Nephron progenitor cell (in vitro differentiated cells): ENCODE measurements at regions not wholly inside any gene's neighbourhood (a gene's known extent, or its start where the extent isn't known, plus 50 kb on each side); places are given as distances from the start of the nearest gene placed in this dataset.
A peak's percentile ranks its signal among the peaks of the same experiment; 100 is the strongest.

Experiments
- DNase-seq: peaks from one replicate; pipeline ENCODE4 v3.0.0; 2021
- H3K27ac Mint-ChIP-seq: 2 replicates; pipeline ENCODE4 v1.8.0; 2021; ENCODE audit warnings: mild to moderate bottlenecking, moderate library complexity, mixed read lengths
- H3K27me3 Mint-ChIP-seq: 2 replicates; pipeline ENCODE4 v1.8.0; 2021; ENCODE audit warnings: mild to moderate bottlenecking, low read depth, mixed read lengths; ENCODE audit not compliant: poor library complexity
- H3K36me3 Mint-ChIP-seq: 2 replicates; pipeline ENCODE4 v1.8.0; 2021; ENCODE audit warnings: low read depth, mixed read lengths
- H3K4me1 Mint-ChIP-seq: 2 replicates; pipeline ENCODE4 v1.8.0; 2021; ENCODE audit warnings: mixed read lengths
- H3K4me3 Mint-ChIP-seq: 2 replicates; pipeline ENCODE4 v1.8.0; 2021; ENCODE audit warnings: mild to moderate bottlenecking, moderate library complexity, mixed read lengths
- H3K9me3 Mint-ChIP-seq: 2 replicates; pipeline ENCODE4 v1.8.0; 2021; ENCODE audit warnings: mild to moderate bottlenecking, moderate library complexity, mixed read lengths
- CTCF ChIP-seq: fragments of 200-600 bp; sonication (generic); IDR thresholded peaks from 2 replicates; pipeline ENCODE4 v1.5.0; 2021; ENCODE audit warnings: antibody characterized with exemption

GRCh38 chr6:166718516-166718915 is 91.5 kb upstream of the RPS6KA2 start:
- Mint-ChIP-seq H3K9me3 (no peaks in the 10 kb centered on the region), H3K27me3 (peaks cover 10% of the 10 kb centered on the region), H3K36me3 (no peaks in the 10 kb centered on the region), H3K4me1 (peaks cover 26% of the 10 kb centered on the region), H3K4me3 (no peak overlapping the region), H3K27ac (no peak overlapping the region)
- TF ChIP-seq CTCF, result no peak
- no peak for DNase-seq

- DNase-seq, result no peak
- Mint-ChIP-seq H3K9me3 (peaks cover 9% of the 10 kb centered on the region), H3K4me3 (no peak overlapping the region), H3K36me3 (no peaks in the 10 kb centered on the region), H3K4me1 (peaks cover 36% of the 10 kb centered on the region), H3K27me3 (peaks cover 8% of the 10 kb centered on the region), H3K27ac (no peak overlapping the region)
- no peak for TF ChIP-seq CTCF
Measured at GRCh38 chr6:166716910-166717617, 90.0 kb upstream of the RPS6KA2 start.

- no peak for TF ChIP-seq CTCF
Measured at GRCh38 chr6:166715992-166716391, 88.9 kb upstream of the RPS6KA2 start.

GRCh38 chr6:166715065-166715464 is 88.0 kb upstream of the RPS6KA2 start:
- H3K27me3 Mint-ChIP-seq, result peaks cover 4% of the 10 kb centered on the region
- TF ChIP-seq CTCF, result no peak
- peak overlapping the region; percentile 20 for H3K27ac Mint-ChIP-seq
- peaks cover 7% of the 10 kb centered on the region for H3K36me3 Mint-ChIP-seq
- DNase-seq, result no peak
- peaks cover 28% of the 10 kb centered on the region for H3K4me1 Mint-ChIP-seq
- H3K4me3 Mint-ChIP-seq, result no peak overlapping the region
- H3K9me3 Mint-ChIP-seq, result peaks cover 26% of the 10 kb centered on the region

More at GRCh38 chr6:166715992-166716391, 88.9 kb upstream of the RPS6KA2 start:
- Mint-ChIP-seq H3K36me3 (peaks cover 6% of the 10 kb centered on the region), H3K4me1 (peaks cover 34% of the 10 kb centered on the region), H3K27ac (no peak overlapping the region), H3K9me3 (peaks cover 18% of the 10 kb centered on the region), H3K4me3 (no peak overlapping the region), H3K27me3 (peaks cover 4% of the 10 kb centered on the region)
- no peak for DNase-seq

DNA sequence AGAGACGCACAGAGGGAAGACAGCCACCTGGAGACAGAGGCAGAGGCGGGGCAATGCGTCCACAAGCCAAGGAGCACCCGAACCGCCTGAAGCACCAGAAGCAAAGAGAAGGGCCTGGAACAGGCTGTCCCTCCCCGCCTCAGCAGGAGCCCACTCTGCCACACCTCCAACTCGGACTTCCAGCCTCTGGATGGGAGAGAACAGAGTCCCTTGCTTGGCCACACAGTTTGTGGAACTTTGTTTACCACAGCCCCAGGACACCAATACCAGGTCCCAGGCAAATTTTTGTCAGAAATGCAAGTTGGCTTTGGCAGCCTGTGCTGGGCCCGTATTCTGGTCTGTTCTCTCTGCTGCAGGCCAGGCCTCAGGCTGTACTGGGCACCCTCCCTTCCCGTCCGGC is 87.5 kb upstream of the RPS6KA2 start:
- peaks cover 29% of the 10 kb centered on the region for H3K4me1 Mint-ChIP-seq
- TF ChIP-seq CTCF, result no peak
- H3K9me3 Mint-ChIP-seq, result peaks cover 27% of the 10 kb centered on the region
- no peak overlapping the region for H3K27ac Mint-ChIP-seq
- DNase-seq, result no peak
- H3K4me3 Mint-ChIP-seq, result no peak overlapping the region
- H3K27me3 Mint-ChIP-seq, result peaks cover 4% of the 10 kb centered on the region
- H3K36me3 Mint-ChIP-seq, result peaks cover 7% of the 10 kb centered on the region

DNA sequence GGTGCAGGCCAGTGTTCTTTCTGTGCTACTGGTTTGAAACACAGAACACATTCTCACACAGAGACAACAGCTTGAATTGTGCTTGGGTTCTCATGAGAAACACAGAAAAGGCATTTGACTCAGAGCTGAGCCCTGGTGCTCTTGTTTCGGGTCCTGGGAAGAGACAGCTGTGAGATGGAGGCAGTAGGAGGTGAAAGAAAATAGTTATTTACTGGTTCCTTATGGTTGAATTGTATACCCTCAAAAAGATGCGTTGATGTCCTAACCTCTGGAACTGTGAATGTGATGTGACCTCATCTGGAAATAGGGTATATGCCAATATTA is 87.1 kb upstream of the RPS6KA2 start:
- no peak overlapping the region for H3K4me3 Mint-ChIP-seq
- peaks cover 4% of the 10 kb centered on the region for H3K27me3 Mint-ChIP-seq
- peaks cover 7% of the 10 kb centered on the region for H3K36me3 Mint-ChIP-seq
- no peak for DNase-seq
- H3K27ac Mint-ChIP-seq, result no peak overlapping the region
- peaks cover 27% of the 10 kb centered on the region for H3K9me3 Mint-ChIP-seq
- no peak for TF ChIP-seq CTCF
- H3K4me1 Mint-ChIP-seq, result peaks cover 33% of the 10 kb centered on the region
